ENCODE measurements at regions not wholly inside any gene's neighbourhood (a gene's known extent, or its start where the extent isn't known, plus 50 kb on each side); places are given as distances from the start of the nearest gene placed in this dataset.

DNA sequence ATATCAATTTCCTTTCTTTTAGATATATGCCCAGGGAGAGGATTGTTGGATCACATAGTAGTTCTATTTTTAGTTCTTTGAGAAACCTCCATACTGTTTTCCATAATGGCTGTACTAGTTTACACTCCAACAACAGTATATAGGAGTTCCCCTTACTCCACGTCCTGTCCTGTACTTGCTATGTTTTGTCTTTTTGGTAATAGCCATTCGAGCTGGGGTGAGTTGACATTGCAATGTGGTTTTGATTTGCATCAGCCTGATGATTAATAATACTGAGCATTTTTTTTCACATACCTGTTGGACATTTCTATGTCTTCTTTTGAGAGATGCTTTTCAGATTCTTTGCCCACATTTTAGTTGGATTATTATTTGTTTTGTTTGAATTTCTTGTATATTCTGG lies 445.9 kb downstream of the NTRK2 start:
- DNase-seq, result no peak
- Histone ChIP-seq H4K5ac (ENCODE audit: low read length) (no peak overlapping the region), H2BK120ac (ENCODE audit: low read depth, low read length) (no peak overlapping the region), H3K4me1 (ENCODE audit: control insufficient read depth, low read depth, low read length) (no peaks in the 10 kb centered on the region), H3K36me3 (ENCODE audit: control insufficient read depth, insufficient read depth, low read length) (no peaks in the 10 kb centered on the region), H3K79me1 (ENCODE audit: low read length) (no peaks in the 10 kb centered on the region), H2BK5ac (ENCODE audit: low read length) (no peak overlapping the region), H2AK5ac (ENCODE audit: low read length) (no peak overlapping the region), H3K56ac (ENCODE audit: low read length) (no peak overlapping the region), H3K4ac (ENCODE audit: low read depth, low read length) (no peak overlapping the region), H3K18ac (ENCODE audit: low read length) (no peak overlapping the region), H3K9ac (ENCODE audit: low read length) (no peak overlapping the region), H4K8ac (ENCODE audit: low read depth, low read length) (no peak overlapping the region), H3K27ac (ENCODE audit: low read depth, low read length) (no peak overlapping the region), H2BK15ac (replicated peaks; ENCODE audit: low read depth) (no peak overlapping the region), H3K23ac (ENCODE audit: low read length) (no peak overlapping the region), H3K4me3 (ENCODE audit: low read length) (no peak overlapping the region), H3K79me2 (ENCODE audit: control insufficient read depth, insufficient read depth, low read length) (no peaks in the 10 kb centered on the region), H3K27me3 (ENCODE audit: insufficient read depth, low read length, poor library complexity) (no peaks in the 10 kb centered on the region), H3K4me2 (ENCODE audit: low read length) (no peak overlapping the region)
- WGBS (ENCODE audit: extremely low coverage, insufficient coverage, low lambda C conversion rate), result no CpG with 5 or more reads among the region's 2 CpGs

- H3K36me3 ChIP-seq (ENCODE audit: control insufficient read depth, insufficient read depth, low read length), result no peaks in the 10 kb centered on the region
- no peak overlapping the region for H3K4me2 ChIP-seq (ENCODE audit: low read length)
- no peak overlapping the region for H3K4ac ChIP-seq (ENCODE audit: low read depth, low read length)
- H2BK120ac ChIP-seq (ENCODE audit: low read depth, low read length), result no peak overlapping the region
- no peak for DNase-seq
- no peak overlapping the region for H3K56ac ChIP-seq (ENCODE audit: low read length)
- no peaks in the 10 kb centered on the region for H3K79me2 ChIP-seq (ENCODE audit: control insufficient read depth, insufficient read depth, low read length)
- H3K27me3 ChIP-seq (ENCODE audit: insufficient read depth, low read length, poor library complexity), result no peaks in the 10 kb centered on the region
- H3K4me1 ChIP-seq (ENCODE audit: control insufficient read depth, low read depth, low read length), result no peaks in the 10 kb centered on the region
- no peak overlapping the region for H2AK5ac ChIP-seq (ENCODE audit: low read length)
- no peak overlapping the region for H3K18ac ChIP-seq (ENCODE audit: low read length)
- no peak overlapping the region for H4K5ac ChIP-seq (ENCODE audit: low read length)
- no peak overlapping the region for H4K8ac ChIP-seq (ENCODE audit: low read depth, low read length)
- H2BK5ac ChIP-seq (ENCODE audit: low read length), result no peak overlapping the region
- H3K79me1 ChIP-seq (ENCODE audit: low read length), result no peaks in the 10 kb centered on the region
- H3K4me3 ChIP-seq (ENCODE audit: low read length), result no peak overlapping the region
- WGBS (ENCODE audit: extremely low coverage, insufficient coverage, low lambda C conversion rate), result no CpG with 5 or more reads among the region's 3 CpGs
- H2BK15ac ChIP-seq (replicated peaks; ENCODE audit: low read depth), result no peak overlapping the region
- no peak overlapping the region for H3K27ac ChIP-seq (ENCODE audit: low read depth, low read length)
- no peak overlapping the region for H3K9ac ChIP-seq (ENCODE audit: low read length)
- no peak overlapping the region for H3K23ac ChIP-seq (ENCODE audit: low read length)
These were observed 445.3 kb downstream of the NTRK2 start for GRCh38 chr9:85114799-85115198.

- Histone ChIP-seq H3K79me2 (ENCODE audit: control insufficient read depth, insufficient read depth, low read length) (no peaks in the 10 kb centered on the region), H4K5ac (ENCODE audit: low read length) (no peak overlapping the region), H2AK5ac (ENCODE audit: low read length) (no peak overlapping the region), H2BK15ac (replicated peaks; ENCODE audit: low read depth) (no peak overlapping the region), H3K56ac (ENCODE audit: low read length) (no peak overlapping the region), H2BK120ac (ENCODE audit: low read depth, low read length) (no peak overlapping the region), H2BK5ac (ENCODE audit: low read length) (no peak overlapping the region), H3K23ac (ENCODE audit: low read length) (no peak overlapping the region), H3K4me2 (ENCODE audit: low read length) (no peak overlapping the region), H3K4me1 (ENCODE audit: control insufficient read depth, low read depth, low read length) (no peaks in the 10 kb centered on the region), H3K27ac (ENCODE audit: low read depth, low read length) (no peak overlapping the region), H3K4ac (ENCODE audit: low read depth, low read length) (no peak overlapping the region), H3K79me1 (ENCODE audit: low read length) (no peaks in the 10 kb centered on the region), H3K36me3 (ENCODE audit: control insufficient read depth, insufficient read depth, low read length) (no peaks in the 10 kb centered on the region), H3K9ac (ENCODE audit: low read length) (no peak overlapping the region), H4K8ac (ENCODE audit: low read depth, low read length) (no peak overlapping the region), H3K18ac (ENCODE audit: low read length) (no peak overlapping the region), H3K27me3 (ENCODE audit: insufficient read depth, low read length, poor library complexity) (no peaks in the 10 kb centered on the region), H3K4me3 (ENCODE audit: low read length) (no peak overlapping the region)
- no peak for DNase-seq
- WGBS (ENCODE audit: extremely low coverage, insufficient coverage, low lambda C conversion rate), result no CpG with 5 or more reads among the region's 6 CpGs
These were observed 443.4 kb downstream of the NTRK2 start for GRCh38 chr9:85112933-85113418.

DNA sequence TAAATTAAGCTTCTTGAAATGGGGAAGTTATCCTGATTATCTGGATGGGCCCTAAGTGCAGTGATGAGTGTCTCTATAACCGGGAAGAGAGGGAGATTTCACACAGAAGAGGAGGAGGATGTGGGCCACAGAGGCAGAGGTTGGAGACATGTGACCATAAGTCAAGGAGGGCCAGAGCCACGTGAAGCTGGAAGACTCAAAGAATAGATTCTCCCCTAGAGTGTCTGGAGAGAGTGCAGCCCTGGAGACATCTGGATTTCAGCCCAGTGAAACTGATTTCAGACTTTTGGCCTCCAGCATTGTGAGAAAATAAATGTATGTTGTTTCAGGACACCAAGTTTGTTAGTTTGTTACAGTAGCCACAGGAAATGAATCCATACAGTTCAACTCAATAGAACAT lies 442.9 kb downstream of the NTRK2 start:
- Histone ChIP-seq H2BK15ac (replicated peaks; ENCODE audit: low read depth) (no peak overlapping the region), H2BK5ac (ENCODE audit: low read length) (no peak overlapping the region), H3K4me2 (ENCODE audit: low read length) (no peak overlapping the region), H3K27me3 (ENCODE audit: insufficient read depth, low read length, poor library complexity) (no peaks in the 10 kb centered on the region), H3K79me1 (ENCODE audit: low read length) (no peaks in the 10 kb centered on the region), H4K8ac (ENCODE audit: low read depth, low read length) (no peak overlapping the region), H3K56ac (ENCODE audit: low read length) (no peak overlapping the region), H4K5ac (ENCODE audit: low read length) (no peak overlapping the region), H3K4me1 (ENCODE audit: control insufficient read depth, low read depth, low read length) (no peaks in the 10 kb centered on the region), H2BK120ac (ENCODE audit: low read depth, low read length) (no peak overlapping the region), H3K79me2 (ENCODE audit: control insufficient read depth, insufficient read depth, low read length) (no peaks in the 10 kb centered on the region), H2AK5ac (ENCODE audit: low read length) (no peak overlapping the region), H3K9ac (ENCODE audit: low read length) (no peak overlapping the region), H3K23ac (ENCODE audit: low read length) (no peak overlapping the region), H3K36me3 (ENCODE audit: control insufficient read depth, insufficient read depth, low read length) (no peaks in the 10 kb centered on the region), H3K4me3 (ENCODE audit: low read length) (no peak overlapping the region), H3K4ac (ENCODE audit: low read depth, low read length) (no peak overlapping the region), H3K18ac (ENCODE audit: low read length) (no peak overlapping the region), H3K27ac (ENCODE audit: low read depth, low read length) (no peak overlapping the region)
- DNase-seq, result no peak
- no CpG with 5 or more reads among the region's 2 CpGs for WGBS (ENCODE audit: extremely low coverage, insufficient coverage, low lambda C conversion rate)

DNA sequence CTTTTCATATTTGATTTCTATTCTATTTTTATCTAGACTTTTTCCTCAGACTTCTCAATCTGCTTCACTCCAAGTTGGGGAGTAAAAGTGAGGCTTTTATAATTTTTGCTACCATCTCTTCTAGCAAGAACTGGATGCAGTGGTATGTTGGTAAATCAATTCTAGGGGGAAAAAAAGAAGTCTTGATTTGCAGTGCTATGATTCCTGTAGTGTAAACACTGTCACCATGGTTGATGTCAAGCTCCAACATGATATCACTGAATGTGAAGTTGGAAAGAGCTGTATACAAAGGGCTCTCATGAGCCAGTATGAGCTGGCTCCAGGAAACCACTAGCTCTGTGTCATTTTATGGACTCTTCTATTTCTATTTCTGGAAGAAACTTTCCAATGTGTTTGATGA lies 439.2 kb downstream of the NTRK2 start:
- Histone ChIP-seq H4K8ac (ENCODE audit: low read depth, low read length) (no peak overlapping the region), H3K4ac (ENCODE audit: low read depth, low read length) (no peak overlapping the region), H3K36me3 (ENCODE audit: control insufficient read depth, insufficient read depth, low read length) (no peaks in the 10 kb centered on the region), H3K79me2 (ENCODE audit: control insufficient read depth, insufficient read depth, low read length) (no peaks in the 10 kb centered on the region), H3K56ac (ENCODE audit: low read length) (no peak overlapping the region), H3K23ac (ENCODE audit: low read length) (no peak overlapping the region), H3K9ac (ENCODE audit: low read length) (no peak overlapping the region), H2AK5ac (ENCODE audit: low read length) (no peak overlapping the region), H3K4me1 (ENCODE audit: control insufficient read depth, low read depth, low read length) (no peaks in the 10 kb centered on the region), H3K27ac (ENCODE audit: low read depth, low read length) (no peak overlapping the region), H2BK15ac (replicated peaks; ENCODE audit: low read depth) (no peak overlapping the region), H3K4me2 (ENCODE audit: low read length) (no peak overlapping the region), H4K5ac (ENCODE audit: low read length) (no peak overlapping the region), H3K79me1 (ENCODE audit: low read length) (no peaks in the 10 kb centered on the region), H3K4me3 (ENCODE audit: low read length) (no peak overlapping the region), H2BK120ac (ENCODE audit: low read depth, low read length) (no peak overlapping the region), H2BK5ac (ENCODE audit: low read length) (no peak overlapping the region), H3K27me3 (ENCODE audit: insufficient read depth, low read length, poor library complexity) (no peaks in the 10 kb centered on the region), H3K18ac (ENCODE audit: low read length) (no peak overlapping the region)
- no peak for DNase-seq

DNA sequence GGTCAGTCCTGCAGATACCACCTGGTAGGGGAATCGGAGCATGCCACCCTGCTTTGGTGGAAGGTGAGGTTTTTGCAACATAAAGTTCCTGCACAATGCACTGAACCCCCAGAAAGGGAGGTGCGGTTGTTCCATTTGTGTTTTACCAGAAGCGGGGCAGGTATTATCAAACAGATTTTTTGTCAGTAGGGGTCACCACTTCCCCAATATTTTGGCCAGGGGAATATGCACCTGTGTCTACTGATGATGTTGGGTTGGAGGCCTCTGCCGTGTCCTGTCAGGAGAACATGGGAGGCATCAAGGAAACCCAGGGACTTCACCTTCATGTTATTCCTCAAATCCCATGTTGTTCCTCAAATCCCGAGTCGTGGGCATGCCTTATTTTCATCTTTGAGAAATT lies 438.7 kb downstream of the NTRK2 start:
- no peak overlapping the region for H4K5ac ChIP-seq (ENCODE audit: low read length)
- WGBS (ENCODE audit: extremely low coverage, insufficient coverage, low lambda C conversion rate), result no CpG with 5 or more reads among the region's 6 CpGs
- H3K4me2 ChIP-seq (ENCODE audit: low read length), result no peak overlapping the region

More for the DNA sequence above, 438.7 kb downstream of the NTRK2 start:
- no peak overlapping the region for H3K56ac ChIP-seq (ENCODE audit: low read length)
- no peak overlapping the region for H2BK120ac ChIP-seq (ENCODE audit: low read depth, low read length)
- no peak overlapping the region for H3K4me3 ChIP-seq (ENCODE audit: low read length)
- no peak overlapping the region for H3K9ac ChIP-seq (ENCODE audit: low read length)
- H2BK5ac ChIP-seq (ENCODE audit: low read length), result no peak overlapping the region
- H3K79me1 ChIP-seq (ENCODE audit: low read length), result no peaks in the 10 kb centered on the region
- H4K8ac ChIP-seq (ENCODE audit: low read depth, low read length), result no peak overlapping the region
- H2AK5ac ChIP-seq (ENCODE audit: low read length), result no peak overlapping the region
- no peak overlapping the region for H3K4ac ChIP-seq (ENCODE audit: low read depth, low read length)
- peak; percentile 7 for DNase-seq
- no peaks in the 10 kb centered on the region for H3K79me2 ChIP-seq (ENCODE audit: control insufficient read depth, insufficient read depth, low read length)
- H3K18ac ChIP-seq (ENCODE audit: low read length), result no peak overlapping the region
- H2BK15ac ChIP-seq (replicated peaks; ENCODE audit: low read depth), result no peak overlapping the region
- H3K23ac ChIP-seq (ENCODE audit: low read length), result no peak overlapping the region
- H3K27me3 ChIP-seq (ENCODE audit: insufficient read depth, low read length, poor library complexity), result no peaks in the 10 kb centered on the region
- no peak overlapping the region for H3K27ac ChIP-seq (ENCODE audit: low read depth, low read length)
- no peaks in the 10 kb centered on the region for H3K36me3 ChIP-seq (ENCODE audit: control insufficient read depth, insufficient read depth, low read length)
- H3K4me1 ChIP-seq (ENCODE audit: control insufficient read depth, low read depth, low read length), result no peaks in the 10 kb centered on the region
